NCI-H2107 (cell line): ENCODE measurements at regions not wholly inside any gene's neighbourhood (a gene's known extent, or its start where the extent isn't known, plus 50 kb on each side); places are given as distances from the start of the nearest gene placed in this dataset.

Source experiments
- DNase-seq: peaks from one replicate; lab custom pipeline; 2025; lab: John Stamatoyannopoulos, UW

DNA sequence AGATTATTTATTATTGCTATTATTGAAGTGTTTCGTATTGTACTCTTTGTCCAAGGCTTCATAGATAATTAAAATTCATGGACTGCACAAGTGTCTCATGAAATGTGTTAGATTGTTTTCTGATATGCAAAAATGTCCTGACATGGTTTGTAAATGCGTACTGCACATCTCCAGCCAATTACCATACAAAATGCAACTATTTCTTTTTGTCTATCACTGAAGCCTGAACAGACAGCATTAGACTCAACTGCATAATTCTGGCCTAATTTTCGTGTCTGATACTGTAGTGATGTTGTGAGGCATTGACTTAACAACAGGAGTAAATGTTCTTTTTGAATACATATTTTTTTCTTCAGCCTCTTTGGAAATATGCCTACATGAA lies 498.2 kb upstream of the CD180 start:
- no peak for DNase-seq

DNA sequence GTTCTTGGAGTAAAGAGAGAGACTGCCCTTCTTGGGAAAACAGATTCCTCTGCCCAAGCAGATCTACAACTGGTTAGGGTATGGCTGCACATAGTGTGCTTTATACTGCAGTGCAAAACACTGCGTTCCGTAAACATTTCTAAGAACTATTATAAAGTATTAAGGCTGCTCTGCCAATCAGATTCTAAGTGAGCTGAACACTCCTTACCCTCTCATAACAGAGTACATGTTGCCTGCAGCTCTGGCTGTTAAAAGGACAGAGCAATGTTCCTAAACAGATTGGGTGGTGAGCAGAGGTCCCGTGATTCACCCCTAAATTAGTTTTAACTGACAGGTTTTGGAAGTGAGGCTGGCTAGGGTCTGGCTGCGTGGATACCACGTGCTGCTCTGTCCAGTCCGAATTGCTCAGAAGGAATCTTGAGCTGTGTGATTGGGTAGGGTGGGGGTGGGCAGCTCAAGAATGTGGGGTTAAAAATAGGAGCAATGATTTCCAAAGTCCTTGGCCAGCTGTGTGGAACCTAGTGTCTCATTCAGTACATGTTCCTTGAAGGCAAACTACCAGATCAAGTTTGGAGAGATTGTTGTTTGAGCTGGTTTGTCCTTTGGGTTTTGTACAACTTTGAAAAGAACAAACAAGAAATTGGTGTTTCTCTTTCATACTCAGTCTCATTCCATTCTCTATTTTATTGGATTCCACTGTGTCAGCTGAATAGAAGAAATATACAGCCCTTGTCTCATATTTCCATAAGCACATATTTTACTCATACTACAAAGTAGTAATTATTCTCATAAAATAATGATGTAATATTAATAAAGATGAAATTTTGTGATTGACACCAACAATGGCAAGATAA lies 497.6 kb upstream of the CD180 start:
- no peak for DNase-seq

DNA sequence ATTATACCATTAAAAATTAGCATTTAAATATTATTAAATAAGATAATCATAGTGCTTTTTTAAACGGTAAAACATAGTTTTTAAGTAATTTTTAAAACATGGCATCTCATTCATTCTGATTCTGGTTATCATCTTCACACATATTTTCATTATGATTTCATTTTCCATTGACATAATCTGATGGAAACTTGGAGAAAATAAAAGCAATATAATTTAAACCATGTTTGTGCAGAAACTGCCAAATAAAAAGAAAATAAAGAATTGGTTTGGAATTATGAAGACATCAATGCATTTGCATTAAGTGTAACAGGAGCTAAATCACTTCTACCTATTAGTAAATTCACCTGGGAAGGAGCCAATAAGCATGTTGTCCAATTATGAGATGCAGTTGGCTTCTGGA lies 490.1 kb upstream of the CD180 start:
- no peak for DNase-seq

DNA sequence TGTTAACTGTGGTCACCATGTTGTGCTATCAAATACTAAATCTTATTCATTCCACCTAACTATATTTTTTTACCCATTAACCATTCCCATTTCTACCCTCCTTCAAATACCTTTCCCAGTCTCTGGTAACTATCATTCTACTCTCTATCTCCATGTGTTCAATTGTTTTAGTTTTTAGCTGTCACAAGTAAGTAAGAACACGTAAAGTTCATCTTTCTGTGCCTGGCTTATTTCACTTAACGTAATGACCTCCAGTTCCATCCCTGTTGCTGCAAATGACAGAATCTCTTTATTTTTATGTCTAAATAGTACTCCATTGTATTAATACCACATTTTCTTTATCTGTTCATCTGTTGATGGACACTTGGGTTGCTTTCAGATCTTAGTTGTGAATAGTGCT lies 485.1 kb upstream of the CD180 start:
- DNase-seq = no peak

DNA sequence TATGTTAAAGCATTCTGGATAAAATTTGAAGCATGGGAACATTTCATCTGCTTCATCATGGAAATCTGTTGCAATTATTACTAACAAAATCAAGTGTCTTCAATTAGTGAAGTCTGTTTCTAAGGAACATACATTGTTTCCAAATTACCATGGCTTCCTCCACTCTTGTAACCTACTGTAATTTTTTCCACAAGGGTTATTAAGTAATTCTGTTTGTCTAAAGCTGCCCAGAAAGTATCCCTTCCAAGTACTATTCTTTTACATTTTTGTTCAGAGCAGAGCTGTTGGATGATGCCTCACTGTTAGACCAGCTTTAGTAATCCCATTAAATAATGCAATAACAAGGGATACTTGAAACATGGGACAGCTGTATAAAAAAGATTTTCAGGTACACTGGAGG lies 483.5 kb upstream of the CD180 start:
- DNase-seq = no peak

DNA sequence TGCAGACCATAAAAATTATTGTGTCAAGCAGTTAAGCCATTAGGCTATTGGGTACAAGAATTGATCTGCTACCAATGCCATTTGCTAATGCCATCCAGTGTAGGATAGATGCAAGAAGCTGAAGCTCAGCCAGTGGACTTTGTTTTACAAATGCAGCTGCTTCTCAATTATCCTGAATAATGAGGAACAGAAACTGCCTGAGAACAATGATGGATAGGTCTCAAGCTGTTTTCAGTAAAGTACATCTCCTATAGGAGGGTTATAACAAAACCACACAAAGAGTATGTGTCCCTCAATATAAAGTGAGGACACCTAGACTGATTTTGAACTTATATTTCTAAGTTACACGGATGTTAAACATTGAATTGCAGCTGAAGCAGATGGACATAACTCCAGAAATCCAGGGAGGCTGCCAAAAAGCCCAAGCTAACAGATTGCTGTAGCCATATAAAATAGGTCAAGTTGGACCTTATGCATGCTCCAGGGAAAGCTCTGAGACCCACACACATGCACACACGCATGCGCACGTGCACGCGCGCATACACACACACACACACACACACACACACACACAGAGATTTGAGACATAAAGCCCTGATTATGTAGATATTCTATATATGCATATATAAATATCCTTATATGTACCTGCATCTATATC lies 482.7 kb upstream of the CD180 start:
- DNase-seq = no peak

DNA sequence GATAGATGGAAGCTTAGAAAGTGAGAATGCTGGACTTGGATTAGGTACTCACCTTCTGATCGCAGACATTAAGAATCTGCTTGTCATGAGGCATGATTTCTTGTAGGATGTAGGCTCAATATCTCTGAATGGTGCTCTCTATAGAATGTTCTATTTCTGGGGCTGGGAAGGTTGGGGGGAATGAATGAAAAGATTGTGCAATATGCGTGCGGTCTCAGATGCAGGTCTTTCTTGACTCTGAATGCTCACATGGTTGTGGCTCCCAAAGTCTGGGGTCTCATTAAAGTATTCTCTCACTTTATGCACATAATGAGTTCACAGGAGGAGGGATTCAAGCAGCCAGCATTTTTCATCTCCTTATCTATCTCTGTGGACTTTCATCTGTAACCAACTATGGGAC lies 482.0 kb upstream of the CD180 start:
- DNase-seq = no peak

DNA sequence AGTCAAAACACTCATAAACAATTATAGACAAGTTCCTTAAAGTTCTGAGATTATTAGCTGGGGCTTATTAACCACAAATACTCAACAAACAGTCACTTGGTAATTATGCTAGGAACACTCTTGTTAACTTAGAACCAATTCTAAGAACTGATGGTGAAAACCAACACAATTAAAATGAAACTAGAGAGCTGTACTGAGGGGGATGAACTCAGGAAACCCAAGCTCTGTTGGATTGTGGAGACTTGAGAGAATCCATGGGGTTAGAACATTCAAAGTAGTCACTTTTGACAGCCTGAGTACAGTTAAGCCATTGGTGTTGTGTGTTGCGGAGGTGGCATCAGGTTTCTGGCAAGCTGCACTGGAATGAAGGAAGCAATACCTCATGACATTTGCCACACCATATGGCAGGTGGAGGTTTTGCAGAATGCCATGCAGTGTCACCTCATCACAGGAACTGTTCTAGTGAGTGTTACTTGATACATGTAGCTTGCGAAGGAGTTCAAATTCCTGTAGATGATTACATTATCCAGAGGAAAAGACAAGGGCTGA lies 480.9 kb upstream of the CD180 start:
- DNase-seq = no peak

DNA sequence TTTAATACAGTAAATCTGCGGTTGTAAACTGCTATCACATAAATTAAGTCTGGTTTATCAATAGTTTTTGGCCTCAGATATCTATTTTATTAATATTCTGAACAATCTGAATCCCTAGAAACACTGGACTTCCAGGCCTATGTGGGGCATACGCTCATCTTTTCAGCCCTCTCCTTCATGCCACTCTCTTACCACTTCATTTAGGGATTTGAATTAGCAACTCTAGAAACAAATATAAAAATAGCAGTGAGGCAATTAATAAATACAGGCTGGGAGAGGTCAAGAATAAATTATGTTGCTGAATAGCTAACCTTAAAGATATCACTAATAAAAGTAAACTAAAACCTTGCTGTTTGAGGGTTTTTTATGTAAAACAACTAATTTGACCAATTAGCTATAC lies 480.3 kb upstream of the CD180 start:
- no peak for DNase-seq

DNA sequence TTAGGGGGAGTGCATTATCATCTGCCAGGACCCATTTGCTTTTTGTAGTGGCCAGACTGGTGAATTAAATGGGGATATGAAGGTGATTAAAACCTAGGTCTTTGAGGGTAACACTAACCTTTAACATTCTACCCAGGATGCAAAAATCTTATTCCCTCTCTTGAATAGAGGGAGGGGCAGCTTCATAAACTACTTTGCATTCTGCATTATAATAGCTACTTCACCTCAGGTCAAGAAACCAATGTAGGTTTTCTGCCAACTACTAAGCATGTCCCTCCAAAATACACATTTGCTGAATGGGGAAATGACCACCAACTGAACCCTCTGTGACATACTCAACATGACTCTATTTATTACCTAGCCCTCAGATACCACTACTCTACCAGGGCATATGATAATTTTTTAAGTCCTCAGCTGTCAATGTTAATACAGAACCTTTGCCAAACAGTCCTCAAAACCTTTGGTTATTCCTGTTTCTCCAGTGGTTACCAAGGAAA lies 477.6 kb upstream of the CD180 start:
- no peak for DNase-seq

DNA sequence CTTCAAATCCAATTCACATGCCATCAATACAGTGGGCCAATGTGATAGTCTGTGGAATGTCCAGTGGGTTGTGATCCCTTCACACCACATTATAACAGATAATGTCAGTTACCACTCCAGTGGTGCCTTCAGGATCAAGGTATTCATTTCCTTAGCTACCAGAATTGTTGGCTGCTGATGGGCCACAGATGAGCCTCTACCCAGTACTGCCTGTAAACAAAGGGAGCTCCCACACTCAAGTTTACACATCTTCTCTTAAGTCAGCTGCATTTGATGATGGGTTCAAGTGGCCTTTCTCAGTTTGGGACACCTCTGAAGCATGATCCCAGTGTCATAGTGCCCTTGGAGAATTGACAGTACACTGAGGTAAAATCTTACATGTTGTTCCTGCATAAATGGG lies 477.0 kb upstream of the CD180 start:
- no peak for DNase-seq

DNA sequence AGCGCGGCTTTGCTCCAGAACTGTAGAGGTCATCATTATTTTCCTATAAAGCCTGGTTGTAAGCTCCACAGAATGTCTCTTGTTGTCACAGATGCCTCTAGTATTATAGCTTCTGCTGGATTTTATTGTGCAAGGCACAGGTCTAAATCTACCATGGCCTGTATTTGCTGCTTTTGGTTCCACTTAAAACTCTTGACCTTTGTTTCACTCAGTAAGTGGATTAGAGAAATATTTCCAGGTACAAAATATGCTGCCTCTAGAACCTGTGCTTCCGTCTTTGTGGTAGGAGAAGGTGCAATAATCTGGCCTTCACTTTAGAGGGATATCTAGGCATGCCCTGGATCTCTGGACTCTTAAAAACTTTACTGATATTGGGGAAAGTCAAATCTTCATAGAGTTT lies 476.6 kb upstream of the CD180 start:
- no peak for DNase-seq

DNA sequence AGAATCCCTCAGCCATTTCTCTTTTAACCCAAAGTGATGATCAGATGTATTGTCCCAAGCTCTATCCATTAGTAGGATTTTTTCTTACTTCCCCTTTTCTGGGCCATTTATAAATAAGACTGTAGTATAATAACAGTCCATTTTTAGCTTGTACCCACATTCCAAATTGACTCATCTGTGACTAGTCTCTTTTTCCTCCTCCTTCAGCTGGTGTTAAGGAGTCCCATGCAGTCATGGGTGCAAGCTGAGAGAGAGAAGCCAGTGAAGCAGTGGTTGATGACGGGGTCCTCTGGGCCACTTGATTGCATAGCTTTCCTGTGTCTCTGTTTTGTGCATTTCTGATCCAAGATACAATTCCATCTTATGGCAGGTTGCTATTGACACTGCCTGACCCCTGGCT lies 476.0 kb upstream of the CD180 start:
- DNase-seq = no peak

DNA sequence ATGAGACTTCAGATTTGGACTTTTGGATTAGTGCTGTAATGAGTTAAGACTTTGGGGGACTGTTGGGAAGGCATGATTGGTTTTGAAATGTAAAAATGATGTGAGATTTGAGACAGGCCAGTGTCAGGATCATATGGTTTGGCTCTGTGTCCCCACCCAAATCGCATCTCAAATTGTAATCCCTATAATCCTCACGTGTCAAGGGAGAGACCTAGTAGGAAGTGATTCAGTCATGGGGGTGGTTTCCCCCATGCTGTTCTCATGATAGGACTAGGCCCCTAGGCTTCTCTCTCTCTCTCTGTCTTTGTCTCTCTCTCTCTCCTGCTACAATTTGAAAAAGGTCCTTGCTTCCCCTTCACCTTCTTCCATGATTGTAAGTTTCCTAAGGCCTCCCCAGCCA lies 473.3 kb upstream of the CD180 start:
- no peak for DNase-seq

DNA sequence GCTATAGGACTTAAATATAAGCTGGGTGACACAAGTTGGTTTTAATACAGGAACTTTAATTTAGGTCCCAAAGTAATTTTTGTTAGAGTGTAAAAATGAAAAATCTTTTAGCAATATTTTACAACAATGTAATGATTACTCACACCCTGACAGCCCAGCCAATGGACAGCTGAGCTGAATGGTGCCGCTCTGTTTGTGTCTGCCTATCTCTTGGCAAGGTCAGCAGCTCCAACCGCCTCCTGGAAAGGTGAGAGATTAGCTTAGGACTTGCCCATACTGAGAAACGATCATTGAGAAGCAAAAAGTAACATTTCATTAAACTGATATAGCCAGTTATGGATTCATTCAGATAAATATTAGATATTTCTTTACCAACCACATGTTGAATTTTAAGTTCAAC lies 463.6 kb upstream of the CD180 start:
- no peak for DNase-seq

DNA sequence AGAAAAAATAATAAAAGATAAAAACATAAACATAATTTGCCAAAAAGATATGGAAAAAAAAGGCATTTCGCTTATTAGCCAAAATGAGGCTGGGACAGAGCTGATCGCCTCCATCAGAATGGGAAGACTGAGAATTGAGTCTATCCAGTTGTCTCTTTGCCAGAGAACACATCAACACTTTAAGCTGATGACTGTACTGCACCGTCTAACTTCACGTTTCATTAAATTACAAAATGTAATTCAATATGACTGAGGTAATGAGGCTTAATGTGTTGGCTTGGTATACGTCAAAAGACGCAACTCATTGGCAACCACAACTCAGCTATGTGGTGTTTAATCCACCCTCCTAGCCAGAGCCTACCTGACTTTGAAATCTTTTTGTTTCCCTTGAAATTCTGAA lies 462.7 kb upstream of the CD180 start:
- peak; percentile 19 for DNase-seq

DNA sequence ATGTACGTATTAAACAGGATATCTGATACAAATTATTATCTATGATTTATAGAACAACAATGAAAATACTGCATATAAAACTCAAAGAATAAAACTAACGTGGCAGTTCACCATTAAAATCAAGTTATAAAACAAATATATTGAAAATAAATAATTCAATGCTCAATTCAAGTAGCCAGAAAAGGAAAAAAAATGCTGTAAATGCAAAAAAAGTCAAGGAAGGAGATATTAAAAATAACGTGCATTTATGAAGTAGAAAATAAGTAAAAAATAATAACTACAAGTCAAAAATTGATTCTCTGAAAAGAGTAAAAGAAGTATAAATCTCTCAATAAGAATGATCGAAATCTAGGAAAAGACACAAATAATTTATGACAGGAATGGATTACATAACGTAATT lies 460.5 kb upstream of the CD180 start:
- DNase-seq = no peak

DNA sequence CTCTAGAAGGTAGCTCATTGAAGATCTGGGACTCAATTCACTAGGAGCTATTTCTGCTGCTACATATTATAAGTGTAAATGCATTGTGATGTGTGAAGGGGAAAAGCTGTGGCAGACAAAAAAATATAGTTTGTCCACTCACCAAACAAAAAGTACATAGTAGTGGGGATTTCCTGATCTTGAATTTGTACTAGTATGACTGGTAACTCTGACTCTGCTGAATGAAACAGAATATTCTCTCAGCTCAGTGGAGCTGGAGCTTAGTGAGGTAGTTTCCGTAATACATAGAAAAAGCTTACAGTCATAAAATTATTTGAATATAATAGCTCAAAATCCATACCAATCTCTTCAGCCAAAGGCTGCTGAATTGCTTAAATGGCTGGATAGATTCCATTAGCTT lies 455.6 kb upstream of the CD180 start:
- no peak for DNase-seq

DNA sequence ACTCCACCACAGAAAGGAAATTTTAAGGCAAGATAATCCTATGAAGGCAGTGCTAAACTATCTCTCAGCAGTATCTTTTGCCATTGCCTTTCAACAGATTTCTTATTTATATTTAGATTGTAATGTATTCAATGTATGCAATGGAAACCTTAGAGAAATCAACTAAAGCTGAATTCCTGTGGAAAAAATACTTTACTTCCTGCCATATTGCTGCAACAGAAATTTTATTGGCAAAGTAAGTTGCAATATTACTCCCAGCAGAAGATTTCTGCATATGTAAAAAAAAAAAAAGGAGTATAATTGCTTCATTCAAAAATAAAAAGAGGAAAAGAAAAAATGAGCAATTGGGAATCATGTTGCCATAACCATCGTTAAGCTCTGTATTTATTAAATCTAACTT lies 454.6 kb upstream of the CD180 start:
- DNase-seq = no peak

DNA sequence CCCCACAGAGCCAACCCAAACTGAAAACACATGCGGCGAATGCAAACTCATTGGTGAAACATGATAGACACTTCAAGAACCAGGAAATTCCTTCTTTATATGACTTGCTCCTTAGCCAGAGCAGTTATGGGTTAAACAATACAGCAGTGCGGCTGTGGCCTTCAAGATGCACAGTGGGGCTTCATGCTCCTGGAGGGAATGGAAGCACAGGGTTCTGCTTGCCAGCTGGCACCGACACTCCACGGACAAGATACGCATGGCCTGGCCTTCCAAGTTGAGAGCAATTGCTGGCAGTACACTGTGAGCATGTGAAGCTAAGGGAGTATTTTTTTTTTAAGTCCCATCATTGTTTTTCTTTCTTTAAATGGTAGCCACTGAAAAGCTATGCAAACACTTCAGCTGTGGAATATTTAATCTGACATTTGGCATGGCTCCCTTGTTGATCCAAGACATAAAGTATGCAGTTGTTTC lies 451.6 kb upstream of the CD180 start:
- DNase-seq = peak; percentile 40

DNA sequence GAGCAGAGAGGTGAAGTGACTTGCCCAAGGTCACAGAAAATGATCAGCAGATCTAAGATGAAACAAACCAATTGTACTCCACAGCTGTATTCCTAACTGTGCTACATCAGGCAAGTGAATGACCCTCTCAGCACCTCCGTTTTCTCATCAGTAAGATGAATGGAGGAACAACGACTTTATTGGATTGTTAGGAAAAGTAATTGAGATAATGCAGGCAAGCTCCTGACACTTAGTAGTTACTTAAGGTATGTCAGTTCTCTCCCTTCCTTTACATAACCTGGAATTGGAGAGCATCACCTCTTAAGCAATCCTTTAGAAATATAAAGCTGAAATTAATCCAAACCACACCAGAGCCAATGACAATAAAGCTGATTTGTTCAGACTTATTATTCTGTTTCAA lies 451.2 kb upstream of the CD180 start:
- DNase-seq = no peak

DNA sequence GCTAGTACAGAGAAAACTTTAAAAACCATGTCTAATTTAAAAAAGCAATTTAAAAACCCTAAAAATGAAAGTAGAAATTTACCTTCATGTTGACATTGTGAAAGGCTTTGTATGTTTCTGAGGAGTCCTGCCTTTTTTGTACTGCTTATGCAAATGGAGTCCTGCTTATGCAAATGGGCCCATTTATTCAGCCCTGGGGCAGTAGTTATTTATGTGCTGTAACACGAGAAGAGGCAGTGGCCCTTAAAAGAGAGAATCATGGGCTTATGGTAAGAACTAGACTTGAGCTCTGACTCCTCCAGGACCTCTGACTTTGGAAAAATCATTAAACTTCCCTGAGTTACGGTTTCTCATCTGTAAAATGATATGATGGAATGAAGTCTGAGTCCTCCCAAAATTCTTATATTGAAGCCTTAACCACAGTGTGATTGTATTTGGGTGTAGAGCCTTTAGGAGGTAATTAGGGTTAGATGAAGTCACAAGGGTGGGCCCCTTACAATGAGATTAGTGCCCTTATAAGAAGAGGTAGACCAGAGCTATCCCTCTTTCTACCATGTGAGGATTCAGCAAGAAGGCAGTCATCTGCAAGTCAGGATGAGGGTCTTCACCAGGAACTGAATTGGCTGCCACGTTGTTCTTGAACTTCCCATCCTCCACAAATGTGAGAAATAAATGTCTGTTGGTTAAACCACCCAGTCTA lies 447.8 kb upstream of the CD180 start:
- DNase-seq = no peak

DNA sequence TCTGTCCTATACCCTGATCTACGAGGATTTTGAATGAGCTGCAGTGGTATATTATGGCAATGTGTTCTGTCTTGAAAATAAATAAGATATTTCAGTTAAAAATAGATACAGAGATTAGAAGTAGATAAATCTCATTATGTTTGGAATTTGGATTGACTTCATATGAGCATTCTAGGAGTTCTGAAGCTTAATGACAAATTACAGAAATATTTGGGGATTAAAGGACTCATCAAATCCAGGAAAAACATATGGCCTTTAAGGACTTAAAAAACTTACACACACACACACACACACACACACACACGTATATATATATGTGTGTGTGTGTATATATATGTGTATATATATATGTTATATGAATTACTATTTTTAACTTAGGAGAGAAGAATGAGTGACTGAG lies 446.9 kb upstream of the CD180 start:
- no peak for DNase-seq
